ENCODE measurements at regions not wholly inside any gene's neighbourhood (a gene's known extent, or its start where the extent isn't known, plus 50 kb on each side); places are given as distances from the start of the nearest gene placed in this dataset.

DNA sequence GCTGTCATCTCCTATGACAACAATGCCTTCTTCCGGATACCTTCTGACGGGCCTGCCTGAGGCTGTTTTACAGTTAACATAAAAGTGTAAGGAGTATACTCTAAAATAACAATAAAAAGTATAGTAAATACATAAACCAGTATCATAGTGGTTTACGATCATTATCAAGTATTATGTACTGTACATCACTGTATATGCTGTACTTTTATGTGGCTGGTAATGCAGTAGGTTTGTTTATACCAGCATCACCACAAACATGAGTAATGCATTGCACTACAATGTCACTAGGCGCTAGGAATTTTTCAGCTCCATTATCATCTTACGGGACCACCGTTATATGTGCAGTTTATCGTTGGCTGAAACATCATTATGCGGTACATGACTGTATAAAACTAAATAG lies 76.5 kb downstream of the VEGFA start:
- no peak for FAIRE-seq
- POLR2A ChIA-PET = no interaction called here

More for the DNA sequence above, 76.5 kb downstream of the VEGFA start:
- Histone ChIP-seq H3K36me3 (ENCODE audit: control insufficient read depth in 2 of 2, extremely low read depth in 1 of 2, insufficient read depth in 2 of 2, low read length in 2 of 2) (no peaks in the 10 kb centered on the region), H3K9ac (replicated peaks; ENCODE audit: extremely low read depth, insufficient read depth, low read length) (no peak overlapping the region), H3K9me1 (replicated peaks; ENCODE audit: control insufficient read depth, extremely low read depth, insufficient read depth, low read length) (no peaks in the 10 kb centered on the region), H3K4me1 (ENCODE audit: control insufficient read depth, extremely low read depth, insufficient read depth, low read length) (no peaks in the 10 kb centered on the region), H3K27ac (ENCODE audit: insufficient read depth, low read depth, low read length) (no peak overlapping the region), H3K79me2 (ENCODE audit: control insufficient read depth, insufficient read depth, low read length) (no peaks in the 10 kb centered on the region), H3K4me2 (ENCODE audit: insufficient read depth, low read length) (no peak overlapping the region), H3K4me3 (replicated peaks in 1 of 3; ENCODE audit: insufficient read depth in 1 of 3, low read depth in 1 of 3, low read length in 3 of 3) (no peak overlapping the region), H3K27me3 (ENCODE audit: control insufficient read depth in 2 of 2, insufficient read depth in 2 of 2, low read length in 2 of 2) (peaks cover 19 to 25% of the 10 kb centered on the region in 2 experiments), H3K9me3 (replicated peaks; ENCODE audit: control insufficient read depth, insufficient read depth, low read length) (no peaks in the 10 kb centered on the region), H4K20me1 (replicated peaks; ENCODE audit: control insufficient read depth, extremely low read depth, insufficient read depth, low read length) (no peaks in the 10 kb centered on the region), H2AFZ (ENCODE audit: low read depth, low read length) (no peak overlapping the region)
- intact Hi-C loops (cut with micrococcal nuclease) (no loop called here), dilution Hi-C loops (cut with MboI; ENCODE audit: extremely low pct_ligation_motif_present, low sequenced_read_pairs) (no loop called here)
- CTCF ChIA-PET = interaction anchor here (1.1 to 1.6 kb wide), 3 partner anchors 10 to 39 kb away, joined by 3 to 5 read pairs (median 4); no protein-coding TSS in a partner anchor
- no peak for DNase-seq (ENCODE audit: low read depth, low spot score)
- no TSS peak for BruUV-seq (replicated peaks)
- TF ChIP-seq POLR2AphosphoS5 (IDR thresholded peaks at IDR 0.05; ENCODE audit: insufficient read depth, low read depth, low read length) (no peak), GATA2 (IDR thresholded peaks at IDR 0.05; ENCODE audit: insufficient read depth, insufficient read length, low read depth, low read length) (no peak), EZH2 (IDR thresholded peaks at IDR 0.05; ENCODE audit: borderline replicate concordance, low read depth, low read length, severe bottlenecking) (no peak), MYC (IDR thresholded peaks at IDR 0.05; ENCODE audit: low read depth, low read length) (no peak), JUN (IDR thresholded peaks at IDR 0.05; ENCODE audit: borderline replicate concordance, insufficient read depth, insufficient read length, low read depth) (no peak), FOS (IDR thresholded peaks at IDR 0.05; ENCODE audit: borderline replicate concordance, insufficient read depth, low read length) (no peak), POLR2A (IDR thresholded peaks at IDR 0.05; ENCODE audit: low read depth, low read length) (no peak)
- TF ChIP-seq, protein P1, sequence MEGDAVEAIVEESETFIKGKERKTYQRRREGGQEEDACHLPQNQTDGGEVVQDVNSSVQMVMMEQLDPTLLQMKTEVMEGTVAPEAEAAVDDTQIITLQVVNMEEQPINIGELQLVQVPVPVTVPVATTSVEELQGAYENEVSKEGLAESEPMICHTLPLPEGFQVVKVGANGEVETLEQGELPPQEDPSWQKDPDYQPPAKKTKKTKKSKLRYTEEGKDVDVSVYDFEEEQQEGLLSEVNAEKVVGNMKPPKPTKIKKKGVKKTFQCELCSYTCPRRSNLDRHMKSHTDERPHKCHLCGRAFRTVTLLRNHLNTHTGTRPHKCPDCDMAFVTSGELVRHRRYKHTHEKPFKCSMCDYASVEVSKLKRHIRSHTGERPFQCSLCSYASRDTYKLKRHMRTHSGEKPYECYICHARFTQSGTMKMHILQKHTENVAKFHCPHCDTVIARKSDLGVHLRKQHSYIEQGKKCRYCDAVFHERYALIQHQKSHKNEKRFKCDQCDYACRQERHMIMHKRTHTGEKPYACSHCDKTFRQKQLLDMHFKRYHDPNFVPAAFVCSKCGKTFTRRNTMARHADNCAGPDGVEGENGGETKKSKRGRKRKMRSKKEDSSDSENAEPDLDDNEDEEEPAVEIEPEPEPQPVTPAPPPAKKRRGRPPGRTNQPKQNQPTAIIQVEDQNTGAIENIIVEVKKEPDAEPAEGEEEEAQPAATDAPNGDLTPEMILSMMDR (IDR thresholded peaks at IDR 0.05; ENCODE audit: extremely low read depth in 1 of 2, insufficient read depth in 1 of 2, low read depth in 1 of 2, low read length in 2 of 2) = no peak
- TF ChIP-seq, protein P2, sequence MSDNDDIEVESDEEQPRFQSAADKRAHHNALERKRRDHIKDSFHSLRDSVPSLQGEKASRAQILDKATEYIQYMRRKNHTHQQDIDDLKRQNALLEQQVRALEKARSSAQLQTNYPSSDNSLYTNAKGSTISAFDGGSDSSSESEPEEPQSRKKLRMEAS (IDR thresholded peaks at IDR 0.05; ENCODE audit: insufficient read depth, insufficient read length) = no peak

Measured in endothelial cell of umbilical vein (primary cell).